NCI-H2029 (cell line): ENCODE measurements at regions not wholly inside any gene's neighbourhood (a gene's known extent, or its start where the extent isn't known, plus 50 kb on each side); places are given as distances from the start of the nearest gene placed in this dataset.

Experiments used
- DNase-seq: peaks from one replicate; lab custom pipeline; 2025; lab: John Stamatoyannopoulos, UW

- no peak for DNase-seq
Measured at GRCh38 chr11:13220148-13220547, 57.4 kb upstream of the BMAL1 start.

DNA sequence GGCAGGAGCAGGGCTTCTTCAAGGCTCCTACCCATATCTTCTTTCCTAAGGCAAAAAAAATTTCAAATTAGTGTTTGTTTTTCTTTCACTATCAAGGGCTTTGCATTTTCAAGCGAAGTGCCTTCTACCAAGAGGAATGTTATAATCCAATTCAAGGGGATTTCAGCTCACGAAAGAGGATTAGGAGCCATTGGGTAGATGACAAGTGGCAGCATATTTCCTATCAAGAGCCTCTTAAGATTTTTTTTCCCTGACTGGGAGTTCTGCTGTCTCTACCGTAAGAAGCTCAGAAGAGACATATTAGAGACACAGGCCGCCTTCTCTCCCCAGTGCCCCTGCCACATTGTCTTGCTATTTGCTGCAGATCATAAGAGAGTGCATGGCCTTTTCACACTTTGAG lies 55.9 kb upstream of the BMAL1 start:
- no peak for DNase-seq

- no peak for DNase-seq
Measured at GRCh38 chr11:13222285-13222684, 55.3 kb upstream of the BMAL1 start.

GRCh38 chr11:13223112-13223511 lies 54.5 kb upstream of the BMAL1 start:
- DNase-seq = no peak

DNA sequence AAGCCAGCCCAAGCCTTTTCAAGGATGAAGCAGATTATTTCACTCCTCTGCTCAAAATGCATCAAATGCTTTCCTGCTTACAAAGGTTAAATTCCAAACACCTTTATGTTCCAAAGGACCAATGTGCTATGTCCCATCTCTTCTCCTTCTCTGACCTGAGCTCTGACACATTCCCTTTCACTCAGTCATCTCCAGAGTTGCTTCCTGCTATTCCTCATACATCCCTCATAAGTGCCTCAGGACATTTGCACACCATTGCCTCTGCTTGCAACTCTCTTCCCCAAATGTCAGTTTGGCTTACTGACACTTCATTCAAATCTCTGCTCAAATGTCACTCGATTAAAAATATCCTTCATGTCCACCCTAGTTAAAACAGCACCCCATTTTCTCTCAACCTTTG lies 53.3 kb upstream of the BMAL1 start:
- no peak for DNase-seq

GRCh38 chr11:13225038-13226001 lies 52.3 kb upstream of the BMAL1 start:
- DNase-seq = no peak

DNA sequence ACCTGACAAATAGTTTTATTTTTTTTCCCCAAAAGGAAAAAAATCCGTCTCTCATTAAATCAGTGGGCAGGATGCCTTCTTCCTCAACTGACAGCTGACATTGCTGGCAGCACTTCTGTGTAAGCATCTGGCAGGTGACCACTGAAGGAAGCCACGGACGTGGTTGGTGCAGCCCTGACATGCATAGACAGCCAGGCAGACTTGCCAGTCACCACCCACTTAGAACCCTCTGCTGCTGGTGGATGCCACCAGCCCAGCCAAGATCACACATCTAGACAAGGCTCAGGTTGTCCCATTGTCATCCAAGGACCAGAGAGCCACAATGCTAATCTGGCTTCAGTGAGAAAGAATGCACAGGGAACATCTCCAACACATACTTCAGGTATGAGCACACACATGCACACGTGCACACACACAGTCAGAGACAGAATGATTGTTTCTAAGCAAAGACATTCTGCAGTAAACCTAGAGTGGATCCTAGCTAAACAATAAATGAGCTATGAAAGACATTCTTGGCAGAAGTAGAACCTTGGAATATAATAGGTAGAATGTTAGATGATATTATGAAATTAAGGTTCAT lies 49.8 kb upstream of the BMAL1 start:
- no peak for DNase-seq
